T-helper 2 cell treated with Interferon-gamma antibody and Interleukin-4, amounts not matched to agents 5 μg/mL and 100 μg/mL, for 36 hours (primary cell): ENCODE measurements at regions not wholly inside any gene's neighbourhood (a gene's known extent, or its start where the extent isn't known, plus 50 kb on each side); places are given as distances from the start of the nearest gene placed in this dataset.

ENCODE experiments used
- DNase-seq: peaks from one replicate; pipeline ENCODE4 v3.0.0; 2021; ENCODE audit warnings: low spot score
- H3K27ac Mint-ChIP-seq: one replicate; pipeline ENCODE4 v1.8.0; 2021; ENCODE audit warnings: mild to moderate bottlenecking, mixed read lengths
- H3K27me3 Mint-ChIP-seq: one replicate; pipeline ENCODE4 v1.8.0; 2021; ENCODE audit warnings: low read depth, mixed read lengths
- H3K36me3 Mint-ChIP-seq: one replicate; pipeline ENCODE4 v1.8.0; 2021; ENCODE audit warnings: low read depth, mixed read lengths
- H3K4me1 Mint-ChIP-seq: one replicate; pipeline ENCODE4 v1.8.0; 2021; ENCODE audit warnings: low read depth, mixed read lengths
- H3K4me3 Mint-ChIP-seq: one replicate; pipeline ENCODE4 v1.8.0; 2022; ENCODE audit warnings: mild to moderate bottlenecking, moderate library complexity, mixed read lengths
- H3K9me3 Mint-ChIP-seq: one replicate; pipeline ENCODE4 v1.8.0; 2021; ENCODE audit warnings: mixed read lengths

- no peaks in the 10 kb centered on the region for H3K4me1 Mint-ChIP-seq
- H3K4me3 Mint-ChIP-seq: no peak overlapping the region
- H3K36me3 Mint-ChIP-seq: no peaks in the 10 kb centered on the region
- H3K27ac Mint-ChIP-seq: no peak overlapping the region
- DNase-seq: no peak
- H3K9me3 Mint-ChIP-seq: no peaks in the 10 kb centered on the region
- peaks cover 3% of the 10 kb centered on the region for H3K27me3 Mint-ChIP-seq
These were observed 232.7 kb upstream of the SNX7 start for GRCh38 chr1:98428864-98429263.

GRCh38 chr1:98427664-98428063 is 233.9 kb upstream of the SNX7 start:
- no peak for DNase-seq
- H3K27ac Mint-ChIP-seq: no peak overlapping the region
- H3K27me3 Mint-ChIP-seq: peaks cover 3% of the 10 kb centered on the region
- H3K9me3 Mint-ChIP-seq: no peaks in the 10 kb centered on the region
- H3K4me3 Mint-ChIP-seq: no peak overlapping the region
- no peaks in the 10 kb centered on the region for H3K4me1 Mint-ChIP-seq
- H3K36me3 Mint-ChIP-seq: no peaks in the 10 kb centered on the region

- H3K9me3 Mint-ChIP-seq: no peaks in the 10 kb centered on the region
- no peak for DNase-seq
- H3K4me3 Mint-ChIP-seq: no peak overlapping the region
- no peaks in the 10 kb centered on the region for H3K4me1 Mint-ChIP-seq
- H3K36me3 Mint-ChIP-seq: no peaks in the 10 kb centered on the region
- H3K27me3 Mint-ChIP-seq: no peaks in the 10 kb centered on the region
- H3K27ac Mint-ChIP-seq: no peak overlapping the region
These were observed 235.4 kb upstream of the SNX7 start for GRCh38 chr1:98426092-98426491.

GRCh38 chr1:98422816-98423215 is 238.7 kb upstream of the SNX7 start:
- H3K27me3 Mint-ChIP-seq: peaks cover 2% of the 10 kb centered on the region
- no peak overlapping the region for H3K27ac Mint-ChIP-seq
- no peak overlapping the region for H3K4me3 Mint-ChIP-seq
- H3K36me3 Mint-ChIP-seq: no peaks in the 10 kb centered on the region
- no peak for DNase-seq
- H3K4me1 Mint-ChIP-seq: peaks cover 2% of the 10 kb centered on the region
- no peaks in the 10 kb centered on the region for H3K9me3 Mint-ChIP-seq

- Mint-ChIP-seq H3K27me3 (peaks cover 4% of the 10 kb centered on the region), H3K27ac (no peak overlapping the region), H3K9me3 (no peaks in the 10 kb centered on the region), H3K4me3 (no peak overlapping the region), H3K36me3 (no peaks in the 10 kb centered on the region), H3K4me1 (peaks cover 2% of the 10 kb centered on the region)
- DNase-seq: no peak
These were observed 240.5 kb upstream of the SNX7 start for GRCh38 chr1:98421085-98421435.

- no peaks in the 10 kb centered on the region for H3K9me3 Mint-ChIP-seq
- H3K27ac Mint-ChIP-seq: no peak overlapping the region
- peaks cover 2% of the 10 kb centered on the region for H3K4me1 Mint-ChIP-seq
- no peak for DNase-seq
- no peak overlapping the region for H3K4me3 Mint-ChIP-seq
- H3K27me3 Mint-ChIP-seq: peaks cover 4% of the 10 kb centered on the region
- no peaks in the 10 kb centered on the region for H3K36me3 Mint-ChIP-seq
These were observed 241.0 kb upstream of the SNX7 start for GRCh38 chr1:98420376-98421084.

GRCh38 chr1:98417820-98418219 is 243.7 kb upstream of the SNX7 start:
- Mint-ChIP-seq H3K4me3 (no peak overlapping the region), H3K36me3 (no peaks in the 10 kb centered on the region), H3K27ac (no peak overlapping the region), H3K27me3 (peaks cover 8% of the 10 kb centered on the region), H3K9me3 (no peaks in the 10 kb centered on the region), H3K4me1 (peaks cover 2% of the 10 kb centered on the region)
- no peak for DNase-seq

- Mint-ChIP-seq H3K4me3 (no peak overlapping the region), H3K27ac (no peak overlapping the region), H3K4me1 (peaks cover 12% of the 10 kb centered on the region), H3K36me3 (no peaks in the 10 kb centered on the region), H3K27me3 (peaks cover 9% of the 10 kb centered on the region), H3K9me3 (no peaks in the 10 kb centered on the region)
- DNase-seq: no peak
These were observed 251.4 kb upstream of the SNX7 start for GRCh38 chr1:98410082-98410481.

GRCh38 chr1:98406352-98407088 is 255.0 kb upstream of the SNX7 start:
- Mint-ChIP-seq H3K27ac (peak overlapping the region; percentile 8), H3K36me3 (no peaks in the 10 kb centered on the region), H3K27me3 (peaks cover 9% of the 10 kb centered on the region), H3K4me1 (peaks cover 40% of the 10 kb centered on the region), H3K9me3 (no peaks in the 10 kb centered on the region), H3K4me3 (peak overlapping the region; percentile 12)
- DNase-seq: no peak

- Mint-ChIP-seq H3K27ac (peak overlapping the region; percentile 91), H3K4me3 (peak overlapping the region; percentile 84), H3K36me3 (no peaks in the 10 kb centered on the region), H3K27me3 (peaks cover 9% of the 10 kb centered on the region), H3K9me3 (no peaks in the 10 kb centered on the region), H3K4me1 (peaks cover 40% of the 10 kb centered on the region)
- DNase-seq: no peak
These were observed 255.9 kb upstream of the SNX7 start for GRCh38 chr1:98405581-98406074.

GRCh38 chr1:98404866-98405265 is 256.7 kb upstream of the SNX7 start:
- Mint-ChIP-seq H3K9me3 (no peaks in the 10 kb centered on the region), H3K27ac (peak overlapping the region; percentile 49), H3K27me3 (peaks cover 9% of the 10 kb centered on the region), H3K4me3 (peak overlapping the region; percentile 31), H3K4me1 (peaks cover 42% of the 10 kb centered on the region), H3K36me3 (peaks cover 2% of the 10 kb centered on the region)
- DNase-seq: no peak

- Mint-ChIP-seq H3K27ac (peak overlapping the region; percentile 13), H3K4me1 (peaks cover 44% of the 10 kb centered on the region)
These were observed 257.5 kb upstream of the SNX7 start for GRCh38 chr1:98403963-98404480.

GRCh38 chr1:98402860-98403259 is 258.7 kb upstream of the SNX7 start:
- H3K27ac Mint-ChIP-seq: peak overlapping the region; percentile 67
- H3K4me1 Mint-ChIP-seq: peaks cover 54% of the 10 kb centered on the region
- no peak for DNase-seq
- H3K36me3 Mint-ChIP-seq: peaks cover 2% of the 10 kb centered on the region
- no peaks in the 10 kb centered on the region for H3K9me3 Mint-ChIP-seq
- peaks cover 2% of the 10 kb centered on the region for H3K27me3 Mint-ChIP-seq
- peak overlapping the region; percentile 59 for H3K4me3 Mint-ChIP-seq

More at GRCh38 chr1:98403963-98404480, 257.5 kb upstream of the SNX7 start:
- Mint-ChIP-seq H3K9me3 (no peaks in the 10 kb centered on the region), H3K36me3 (peaks cover 2% of the 10 kb centered on the region), H3K27me3 (peaks cover 5% of the 10 kb centered on the region), H3K4me3 (peak overlapping the region; percentile 43)
- DNase-seq: no peak

- Mint-ChIP-seq H3K36me3 (peaks cover 2% of the 10 kb centered on the region), H3K27ac (no peak overlapping the region), H3K9me3 (no peaks in the 10 kb centered on the region), H3K4me3 (no peak overlapping the region), H3K27me3 (no peaks in the 10 kb centered on the region), H3K4me1 (peaks cover 50% of the 10 kb centered on the region)
- no peak for DNase-seq
These were observed 261.1 kb upstream of the SNX7 start for GRCh38 chr1:98400446-98400845.
